ENCODE measurements at regions not wholly inside any gene's neighbourhood (a gene's known extent, or its start where the extent isn't known, plus 50 kb on each side); places are given as distances from the start of the nearest gene placed in this dataset.
"Not testable (repeated sequence)": the region's sequence is repeated elsewhere in the genome, so short reads cannot be mapped to it uniquely, and the experiment has no call there.

DNA sequence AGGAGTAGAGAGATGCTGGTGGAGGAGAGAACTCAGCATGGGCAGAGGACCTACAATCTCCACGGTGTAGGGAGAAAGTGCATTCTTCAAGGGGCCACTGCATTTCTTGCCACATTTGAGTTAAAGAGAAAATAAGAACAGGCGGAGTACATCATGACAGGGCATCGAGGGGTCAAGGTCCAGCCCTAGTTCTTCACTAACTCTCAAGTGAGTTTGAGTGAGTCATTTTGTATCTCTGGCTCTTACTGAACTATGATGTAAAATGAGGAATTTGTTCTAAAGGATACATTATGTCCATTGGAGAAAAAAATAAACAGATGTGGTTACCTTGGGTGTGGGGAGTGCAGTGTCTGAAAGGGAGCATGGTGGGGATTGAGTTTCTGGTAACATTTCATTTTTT lies 182.9 kb downstream of the XPNPEP1 start:
- Histone ChIP-seq H3F3A (ENCODE audit: insufficient read depth) (no peaks in the 10 kb centered on the region), H3K27me3 (replicated peaks; ENCODE audit: insufficient read depth) (no peaks in the 10 kb centered on the region), H3K9ac (no peak overlapping the region), H3K79me2 (ENCODE audit: insufficient read depth) (no peaks in the 10 kb centered on the region), H3K4me2 (ENCODE audit: unreplicated experiment) (no peak overlapping the region), H4K20me1 (ENCODE audit: insufficient read depth) (no peaks in the 10 kb centered on the region), H3K36me3 (ENCODE audit: low read depth) (no peaks in the 10 kb centered on the region), H3K4me1 (ENCODE audit: insufficient read depth) (no peaks in the 10 kb centered on the region), H3K27ac (no peak overlapping the region), H3K9me2 (ENCODE audit: insufficient read depth) (no peaks in the 10 kb centered on the region), H3K9me3 (ENCODE audit: low read depth) (no peaks in the 10 kb centered on the region), H2AFZ (no peak overlapping the region), H3K4me3 (no peak overlapping the region)
- 24 to 29% methylated on average over 3 of the region's 3 CpGs for WGBS, 2 experiments (ENCODE audit: low coverage in 1 of 2, low lambda C conversion rate in 2 of 2, missing lambda C conversion rate in 2 of 2)
- in situ Hi-C loops (cut with MboI) = no loop called here
- TF ChIP-seq EZH2 (IDR thresholded peaks at IDR 0.05; ENCODE audit: insufficient read depth, poor library complexity, severe bottlenecking) (no peak), EZH2phosphoT487 (IDR thresholded peaks at IDR 0.05; ENCODE audit: insufficient read depth, low read depth) (no peak)
- no peak for DNase-seq

GRCh38 chr10:109737626-109738025 lies 185.7 kb downstream of the XPNPEP1 start:
- in situ Hi-C loops (cut with MboI) = no loop called here
- TF ChIP-seq EZH2 (IDR thresholded peaks at IDR 0.05; ENCODE audit: insufficient read depth, poor library complexity, severe bottlenecking) = no peak
- H3K27me3 ChIP-seq (replicated peaks; ENCODE audit: insufficient read depth) = no peaks in the 10 kb centered on the region
- no peak for DNase-seq
- H3F3A ChIP-seq (ENCODE audit: insufficient read depth) = no peaks in the 10 kb centered on the region
- H3K27ac ChIP-seq = no peak overlapping the region
- WGBS, 2 experiments (ENCODE audit: low coverage in 1 of 2, low lambda C conversion rate in 2 of 2, missing lambda C conversion rate in 2 of 2) = 55 to 67% methylated on average over 5 of the region's 5 CpGs
- no peaks in the 10 kb centered on the region for H3K79me2 ChIP-seq (ENCODE audit: insufficient read depth)
- H2AFZ ChIP-seq = no peak overlapping the region
- H3K4me2 ChIP-seq (ENCODE audit: unreplicated experiment) = no peak overlapping the region
- H3K9me3 ChIP-seq (ENCODE audit: low read depth) = no peaks in the 10 kb centered on the region
- H3K9me2 ChIP-seq (ENCODE audit: insufficient read depth) = no peaks in the 10 kb centered on the region
- no peaks in the 10 kb centered on the region for H3K36me3 ChIP-seq (ENCODE audit: low read depth)
- no peak overlapping the region for H3K4me3 ChIP-seq
- H4K20me1 ChIP-seq (ENCODE audit: insufficient read depth) = no peaks in the 10 kb centered on the region
- no peak overlapping the region for H3K9ac ChIP-seq
- no peaks in the 10 kb centered on the region for H3K4me1 ChIP-seq (ENCODE audit: insufficient read depth)

DNA sequence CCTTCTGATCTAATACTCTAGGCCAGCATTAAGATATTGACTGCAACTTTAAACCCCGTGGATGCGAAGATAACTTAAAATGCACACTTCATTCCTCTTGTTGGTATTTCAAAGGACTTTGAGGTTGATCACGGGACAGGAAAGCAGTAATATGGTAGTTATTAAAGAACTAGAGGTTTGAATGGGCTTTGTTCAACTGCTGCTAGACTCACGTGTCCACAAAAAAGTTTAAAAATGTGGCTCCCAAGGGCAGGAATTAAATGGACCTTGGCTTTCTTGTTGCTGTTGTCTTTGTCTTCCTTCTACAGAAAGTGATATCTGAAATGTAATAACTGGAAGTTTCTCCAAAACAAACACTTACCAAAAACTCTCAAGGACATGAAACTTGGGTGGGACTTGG lies 186.3 kb downstream of the XPNPEP1 start:
- Histone ChIP-seq H3K4me3 (no peak overlapping the region), H3K79me2 (ENCODE audit: insufficient read depth) (no peaks in the 10 kb centered on the region), H3K27me3 (replicated peaks; ENCODE audit: insufficient read depth) (no peaks in the 10 kb centered on the region), H3K9me3 (ENCODE audit: low read depth) (no peaks in the 10 kb centered on the region), H3K9ac (no peak overlapping the region), H3K27ac (no peak overlapping the region), H3K4me2 (ENCODE audit: unreplicated experiment) (no peak overlapping the region), H3K4me1 (ENCODE audit: insufficient read depth) (no peaks in the 10 kb centered on the region), H3K9me2 (ENCODE audit: insufficient read depth) (no peaks in the 10 kb centered on the region), H4K20me1 (ENCODE audit: insufficient read depth) (no peaks in the 10 kb centered on the region), H2AFZ (no peak overlapping the region), H3K36me3 (ENCODE audit: low read depth) (no peaks in the 10 kb centered on the region), H3F3A (ENCODE audit: insufficient read depth) (no peaks in the 10 kb centered on the region)
- 14 to 15% methylated on average over 4 of the region's 4 CpGs for WGBS, 2 experiments (ENCODE audit: low coverage in 1 of 2, low lambda C conversion rate in 2 of 2, missing lambda C conversion rate in 2 of 2)
- no peak for DNase-seq
- TF ChIP-seq EZH2phosphoT487 (IDR thresholded peaks at IDR 0.05; ENCODE audit: insufficient read depth, low read depth) = no peak
- TF ChIP-seq EZH2 (IDR thresholded peaks at IDR 0.05; ENCODE audit: insufficient read depth, poor library complexity, severe bottlenecking) = no peak
- in situ Hi-C loops (cut with MboI) = no loop called here

GRCh38 chr10:109735776-109736175 lies 187.5 kb downstream of the XPNPEP1 start:
- H3K79me2 ChIP-seq (ENCODE audit: insufficient read depth) = no peaks in the 10 kb centered on the region
- H3K4me2 ChIP-seq (ENCODE audit: unreplicated experiment) = no peak overlapping the region
- no peaks in the 10 kb centered on the region for H3K9me3 ChIP-seq (ENCODE audit: low read depth)
- no peaks in the 10 kb centered on the region for H3K27me3 ChIP-seq (replicated peaks; ENCODE audit: insufficient read depth)
- no peak overlapping the region for H2AFZ ChIP-seq
- TF ChIP-seq EZH2phosphoT487 (IDR thresholded peaks at IDR 0.05; ENCODE audit: insufficient read depth, low read depth) (no peak), EZH2 (IDR thresholded peaks at IDR 0.05; ENCODE audit: insufficient read depth, poor library complexity, severe bottlenecking) (no peak)
- H3K36me3 ChIP-seq (ENCODE audit: low read depth) = no peaks in the 10 kb centered on the region
- no peaks in the 10 kb centered on the region for H3K9me2 ChIP-seq (ENCODE audit: insufficient read depth)
- no peaks in the 10 kb centered on the region for H3K4me1 ChIP-seq (ENCODE audit: insufficient read depth)
- in situ Hi-C loops (cut with MboI) = no loop called here
- H3F3A ChIP-seq (ENCODE audit: insufficient read depth) = no peaks in the 10 kb centered on the region
- H3K9ac ChIP-seq = no peak overlapping the region
- H3K4me3 ChIP-seq = no peak overlapping the region
- H3K27ac ChIP-seq = no peak overlapping the region
- H4K20me1 ChIP-seq (ENCODE audit: insufficient read depth) = no peaks in the 10 kb centered on the region
- no peak for DNase-seq
- 21 to 30% methylated on average over 4 of the region's 4 CpGs for WGBS, 2 experiments (ENCODE audit: low coverage in 1 of 2, low lambda C conversion rate in 2 of 2, missing lambda C conversion rate in 2 of 2)

DNA sequence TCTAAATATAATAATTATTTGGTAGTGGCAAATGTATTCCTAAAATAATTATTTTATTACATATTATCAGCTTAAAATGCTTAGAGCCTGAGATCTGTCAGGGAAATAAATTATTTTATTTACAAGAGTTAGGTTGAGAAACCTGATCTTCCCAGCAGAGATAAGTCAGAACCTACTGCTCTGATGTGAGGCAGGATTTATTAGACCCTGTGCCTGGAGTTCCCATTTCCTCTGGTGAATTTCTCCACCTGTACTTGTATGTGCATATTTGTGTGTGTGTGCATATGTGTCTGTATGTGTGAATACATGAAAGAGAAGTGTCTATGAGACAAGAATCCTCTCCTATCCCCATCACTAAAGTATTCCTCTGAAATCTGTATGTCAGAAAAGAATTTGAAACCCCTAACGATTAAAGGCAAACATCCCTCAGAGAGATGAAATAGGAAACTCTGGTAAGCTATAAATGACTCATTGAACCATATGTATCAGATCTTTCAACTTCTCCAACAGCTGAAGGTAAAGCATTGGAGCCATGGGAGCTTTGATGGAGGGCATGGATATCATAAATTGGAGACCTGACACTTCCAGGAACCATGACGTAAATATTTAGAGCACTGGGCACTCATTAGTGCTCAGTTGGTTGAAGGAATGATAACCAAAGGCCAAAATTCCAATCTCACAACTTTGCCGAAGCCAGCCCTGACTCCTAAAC lies 190.9 kb downstream of the XPNPEP1 start:
- no peaks in the 10 kb centered on the region for H3F3A ChIP-seq (ENCODE audit: insufficient read depth)
- no peaks in the 10 kb centered on the region for H3K79me2 ChIP-seq (ENCODE audit: insufficient read depth)
- H3K9ac ChIP-seq = no peak overlapping the region
- no peak for DNase-seq
- TF ChIP-seq EZH2phosphoT487 (IDR thresholded peaks at IDR 0.05; ENCODE audit: insufficient read depth, low read depth) (no peak), EZH2 (IDR thresholded peaks at IDR 0.05; ENCODE audit: insufficient read depth, poor library complexity, severe bottlenecking) (no peak)
- H3K4me1 ChIP-seq (ENCODE audit: insufficient read depth) = no peaks in the 10 kb centered on the region
- in situ Hi-C loops (cut with MboI) = no loop called here
- H4K20me1 ChIP-seq (ENCODE audit: insufficient read depth) = no peaks in the 10 kb centered on the region
- WGBS, 2 experiments (ENCODE audit: low coverage in 1 of 2, low lambda C conversion rate in 2 of 2, missing lambda C conversion rate in 2 of 2) = 30 to 34% methylated on average over 3 of the region's 3 CpGs
- H2AFZ ChIP-seq = no peak overlapping the region
- H3K36me3 ChIP-seq (ENCODE audit: low read depth) = no peaks in the 10 kb centered on the region
- H3K9me3 ChIP-seq (ENCODE audit: low read depth) = no peaks in the 10 kb centered on the region
- H3K27ac ChIP-seq = no peak overlapping the region
- no peak overlapping the region for H3K4me3 ChIP-seq
- no peaks in the 10 kb centered on the region for H3K27me3 ChIP-seq (replicated peaks; ENCODE audit: insufficient read depth)
- H3K4me2 ChIP-seq (ENCODE audit: unreplicated experiment) = no peak overlapping the region
- H3K9me2 ChIP-seq (ENCODE audit: insufficient read depth) = no peaks in the 10 kb centered on the region

DNA sequence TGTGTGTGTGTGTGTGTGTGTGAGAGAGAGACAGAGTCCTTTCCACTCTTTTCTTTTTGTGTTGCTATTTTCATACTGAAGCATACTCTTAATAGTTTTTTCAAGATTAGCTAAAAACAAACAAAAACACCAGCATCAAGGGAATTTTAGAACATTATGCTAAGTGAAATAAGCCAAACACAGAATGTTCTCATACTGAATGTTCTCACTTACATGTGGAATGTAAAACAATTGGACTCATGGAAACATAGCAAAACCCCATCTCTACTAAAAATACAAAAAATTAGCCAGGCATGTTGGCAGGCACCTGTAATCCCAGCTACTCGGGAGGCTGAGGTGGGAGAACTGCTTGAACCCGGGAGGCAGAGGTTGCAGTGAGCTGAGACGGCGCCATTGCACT lies 193.4 kb downstream of the XPNPEP1 start:
- H3K4me3 ChIP-seq; H4K20me1 ChIP-seq (ENCODE audit: insufficient read depth); H3K27ac ChIP-seq; DNase-seq; H3K36me3 ChIP-seq (ENCODE audit: low read depth); H3K9ac ChIP-seq; H3K9me2 ChIP-seq (ENCODE audit: insufficient read depth); H3K27me3 ChIP-seq (replicated peaks; ENCODE audit: insufficient read depth); H3F3A ChIP-seq (ENCODE audit: insufficient read depth); H3K4me1 ChIP-seq (ENCODE audit: insufficient read depth); H3K79me2 ChIP-seq (ENCODE audit: insufficient read depth); H2AFZ ChIP-seq; H3K9me3 ChIP-seq (ENCODE audit: low read depth); in situ Hi-C loops (cut with MboI); H3K4me2 ChIP-seq (ENCODE audit: unreplicated experiment): not testable (repeated sequence)
- WGBS, 2 experiments (ENCODE audit: low coverage in 1 of 2, low lambda C conversion rate in 2 of 2, missing lambda C conversion rate in 2 of 2) = 0 to 4% methylated on average over 4 of the region's 4 CpGs

Measured in GM23248 (cell line).